Activated T-helper 1 cell treated with anti-CD3 and anti-CD28 coated beads, Interleukin-2, amount 50 U/mL, for 16 hours (primary cell): ENCODE measurements at regions not wholly inside any gene's neighbourhood (a gene's known extent, or its start where the extent isn't known, plus 50 kb on each side); places are given as distances from the start of the nearest gene placed in this dataset.

ENCODE experiments used
- DNase-seq, 2 donors: peaks; one replicate each; pipeline ENCODE4 v3.0.0-alpha.2; 2020; ENCODE audit warnings: low read depth in 1 of 2, low spot score in 1 of 2

DNA sequence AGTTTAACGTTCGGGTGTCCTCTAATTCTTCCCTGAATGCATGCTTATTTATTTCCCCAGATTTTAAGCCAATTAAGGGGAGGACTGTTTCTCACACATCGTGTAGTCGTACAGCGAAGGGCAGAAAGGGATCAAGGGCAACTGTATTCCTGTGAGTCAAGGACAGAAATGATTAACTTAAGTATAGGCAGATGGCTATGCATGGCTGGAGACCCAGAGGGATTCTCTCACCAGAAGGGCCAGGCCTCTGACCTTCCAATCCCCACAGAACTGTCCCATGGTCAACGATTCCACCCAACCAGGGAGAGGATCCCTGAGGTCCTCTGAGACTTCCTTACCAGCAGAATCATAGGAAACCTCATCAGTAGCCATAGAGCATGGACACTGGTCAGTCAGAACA, 161.8 kb upstream of the MAP1B start:
- no peak for DNase-seq

DNA sequence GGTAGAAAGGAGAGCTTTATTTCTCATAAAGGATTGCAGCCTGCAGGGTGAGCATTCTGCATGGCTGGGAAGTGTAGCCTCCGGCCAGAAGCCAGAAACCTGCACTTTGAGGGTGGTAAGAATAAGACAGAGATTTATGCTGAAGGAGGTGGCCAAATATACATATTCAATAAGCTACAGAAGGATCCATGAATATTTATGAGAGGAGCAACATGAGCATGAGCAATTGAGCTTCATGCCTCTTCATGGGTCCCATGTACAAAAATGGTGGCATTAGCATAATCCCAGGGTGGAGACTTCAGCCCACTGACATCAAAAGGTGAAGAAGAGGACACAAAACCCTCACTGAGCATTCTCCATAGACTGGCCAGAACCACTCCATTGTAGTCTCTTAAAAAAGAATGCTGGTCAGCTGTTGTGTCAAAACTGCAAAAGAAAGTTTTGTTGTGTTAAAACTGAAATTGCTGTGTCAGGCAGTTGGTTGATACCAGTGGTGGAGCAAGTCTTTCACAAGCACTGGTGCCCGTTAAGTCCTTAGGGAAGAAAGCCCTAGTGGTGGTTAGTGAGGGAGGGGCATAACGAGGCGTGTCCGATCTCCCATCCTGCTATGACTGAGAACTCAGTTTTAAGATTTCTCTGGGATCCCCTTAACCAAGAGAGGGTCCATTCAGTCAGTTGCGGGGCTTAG, 160.8 kb upstream of the MAP1B start:
- DNase-seq = no peak

DNA sequence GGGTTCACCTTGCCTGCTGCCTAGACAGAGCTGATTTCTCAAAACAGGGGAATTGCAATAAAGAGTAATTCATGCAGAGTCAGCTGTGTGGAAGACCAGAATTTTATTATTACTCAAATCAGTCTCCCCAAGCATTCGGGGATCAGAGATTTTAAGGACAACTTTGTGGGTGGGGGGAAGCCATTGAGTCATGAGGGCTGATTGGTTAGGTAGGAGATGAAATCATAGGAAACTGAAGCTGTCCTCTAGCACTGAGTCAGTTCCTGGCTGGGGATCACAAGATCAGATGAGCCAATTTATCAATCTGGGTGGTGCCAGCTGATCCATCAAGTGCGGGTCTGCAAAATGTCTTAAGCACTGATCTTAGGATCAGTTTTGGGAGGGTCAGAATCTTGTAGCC, 159.1 kb upstream of the MAP1B start:
- DNase-seq = no peak

DNA sequence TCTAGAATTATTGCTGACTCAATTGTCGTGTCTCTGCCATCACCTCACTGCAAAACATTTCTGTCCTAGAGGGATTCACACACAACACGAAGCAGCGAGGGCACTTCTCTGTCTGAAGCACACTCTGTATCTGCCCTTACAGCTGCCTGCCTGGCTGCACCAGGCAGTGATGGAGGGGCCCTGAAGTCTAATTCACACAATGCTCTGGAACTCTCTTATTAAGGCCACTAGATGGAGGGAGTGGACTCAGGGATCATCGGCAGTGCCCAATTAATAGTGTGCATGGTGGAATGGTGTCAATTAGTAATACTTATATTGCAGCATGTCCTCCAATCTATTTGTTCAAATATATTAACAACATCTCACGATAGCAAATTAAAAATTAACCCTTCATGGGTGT, 157.5 kb upstream of the MAP1B start:
- DNase-seq = no peak

DNA sequence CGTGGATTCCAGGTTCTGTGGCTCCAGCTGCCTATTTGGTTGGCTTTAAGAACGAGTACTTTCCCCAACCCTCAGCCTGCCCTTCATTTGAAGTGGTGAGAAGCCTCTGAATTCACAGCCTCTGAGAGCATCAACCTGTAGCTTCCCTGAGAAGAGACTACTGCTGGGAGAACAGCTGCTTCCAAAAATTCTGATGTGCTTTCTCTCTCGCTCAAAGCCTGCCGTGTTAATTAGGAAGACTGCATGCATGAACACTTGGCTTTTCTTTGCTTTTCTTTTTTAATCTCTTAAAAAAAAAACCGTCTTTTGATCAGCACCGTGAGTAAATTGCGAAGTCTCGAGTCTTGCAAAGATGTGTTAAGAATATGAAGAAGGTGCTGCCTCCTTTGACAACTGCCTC, 153.4 kb upstream of the MAP1B start:
- DNase-seq = no peak

DNA sequence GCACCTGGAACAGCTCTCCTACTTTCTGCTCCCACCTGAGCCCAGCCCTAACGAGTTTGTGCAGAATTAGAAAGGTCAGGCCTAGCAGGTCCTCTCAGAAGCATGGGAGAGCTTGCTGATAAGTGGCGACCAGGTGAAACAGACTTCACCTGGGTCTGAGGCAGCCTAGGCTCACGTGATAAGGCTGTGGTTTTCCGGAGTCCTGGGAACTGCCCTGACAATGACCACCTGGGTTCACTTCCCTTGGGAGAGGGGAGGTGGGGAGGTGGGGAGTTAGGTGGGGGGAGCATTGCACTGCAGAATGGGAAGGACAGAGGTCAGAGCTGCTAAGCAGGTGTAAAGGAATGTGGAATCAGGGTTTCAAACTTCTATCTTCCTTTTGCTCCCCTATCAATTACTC, 152.9 kb upstream of the MAP1B start:
- no peak for DNase-seq

DNA sequence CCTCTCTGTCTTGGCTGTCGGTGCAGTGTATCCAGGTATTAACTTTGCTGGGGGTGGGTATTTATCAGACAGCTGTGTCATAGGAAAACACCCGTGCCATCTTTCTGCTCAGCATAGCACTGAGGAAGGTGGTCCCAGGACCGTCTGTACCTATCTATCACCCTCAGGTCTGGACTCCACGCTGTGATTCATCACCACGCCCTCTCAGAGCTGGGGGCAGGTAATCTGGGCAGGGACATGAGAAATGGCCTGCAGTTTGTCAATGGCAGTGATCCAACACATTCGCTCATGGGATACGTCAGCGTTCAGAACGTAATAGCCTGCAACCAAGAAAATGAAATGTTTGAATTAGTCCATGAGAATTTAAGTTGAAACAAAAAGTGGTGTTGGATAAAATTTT, 151.6 kb upstream of the MAP1B start:
- DNase-seq = no peak

DNA sequence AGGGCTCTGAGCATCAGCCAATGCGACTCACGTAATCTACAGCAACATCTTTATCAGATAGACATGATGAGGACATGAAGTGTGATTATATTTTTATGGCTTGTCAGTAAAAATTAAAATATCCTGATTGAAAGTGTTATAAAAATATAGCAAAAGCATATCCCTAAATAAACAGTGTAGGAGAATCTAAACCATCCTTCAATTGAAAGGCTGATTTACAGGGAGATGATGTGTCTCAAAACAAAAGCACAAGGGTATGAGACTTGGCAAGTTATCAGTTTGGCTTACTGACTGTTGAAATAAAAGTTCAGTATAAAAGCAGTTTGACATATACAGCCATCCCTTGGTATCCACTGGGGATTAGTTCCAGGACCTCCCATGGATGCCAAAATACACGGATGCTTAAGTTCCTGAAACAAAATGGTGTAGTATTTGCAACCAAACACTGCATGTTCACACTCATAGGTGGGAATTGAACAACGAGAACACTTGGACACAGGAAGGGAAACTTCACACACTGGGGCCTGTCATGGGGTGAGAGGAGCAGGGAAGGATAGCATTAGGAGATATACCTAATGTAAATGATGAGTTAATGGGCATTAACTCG, 149.9 kb upstream of the MAP1B start:
- no peak for DNase-seq

DNA sequence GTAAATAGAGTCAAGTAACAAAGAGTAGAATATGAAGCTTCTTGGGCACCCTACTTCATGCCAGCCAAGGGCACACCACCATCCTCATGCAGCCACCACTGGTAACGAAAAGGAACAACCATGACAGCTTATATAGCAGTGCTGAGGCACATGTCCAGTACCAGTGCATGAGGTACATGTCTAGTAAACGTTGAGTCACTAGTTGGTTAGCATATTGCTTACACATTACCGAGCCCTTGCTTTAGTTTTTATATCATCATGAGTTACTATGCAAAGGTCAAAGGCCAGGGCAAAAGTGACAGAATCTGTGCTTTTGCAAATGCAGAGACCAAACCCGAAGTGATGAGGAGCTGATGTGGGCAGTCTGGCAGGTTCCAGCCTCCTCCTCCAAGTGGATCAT, 147.1 kb upstream of the MAP1B start:
- DNase-seq = no peak

DNA sequence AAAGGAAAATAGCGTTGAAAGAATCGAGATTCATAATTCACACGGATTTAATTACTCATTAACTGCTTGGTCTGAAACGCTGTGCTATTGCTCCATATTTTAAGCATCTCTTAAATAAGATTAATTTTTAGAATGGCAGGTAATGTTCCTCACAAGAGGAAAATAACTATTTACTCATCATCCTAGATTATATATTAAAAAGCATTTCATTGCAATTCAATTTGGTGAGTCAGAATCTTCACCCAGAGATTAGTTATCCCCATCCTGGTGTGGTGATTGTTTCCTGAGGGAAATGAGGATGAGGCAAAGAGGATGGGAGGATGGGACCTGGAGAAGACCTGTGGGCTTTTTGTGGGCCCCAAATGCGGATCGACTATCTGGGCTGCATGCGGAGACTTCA, 145.5 kb upstream of the MAP1B start:
- no peak for DNase-seq

DNA sequence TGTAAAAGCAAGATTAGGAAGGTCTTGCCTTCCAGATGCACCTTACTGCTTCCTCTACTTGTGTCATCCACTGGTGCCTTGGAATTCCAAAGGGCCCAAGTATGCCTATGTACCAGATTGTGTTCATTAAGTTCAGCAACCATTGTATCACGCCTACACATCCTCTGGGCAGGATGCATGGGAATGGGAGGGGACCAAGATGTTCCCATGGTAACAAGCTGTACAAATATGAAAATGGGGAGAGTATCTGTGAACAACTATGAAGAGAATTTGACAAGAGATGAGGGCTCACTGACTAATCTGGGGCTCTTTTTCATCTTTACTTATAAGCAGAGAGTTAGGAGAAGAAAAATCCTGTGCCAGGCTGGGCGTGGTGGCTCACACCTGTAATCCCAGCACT, 137.8 kb upstream of the MAP1B start:
- no peak for DNase-seq

DNA sequence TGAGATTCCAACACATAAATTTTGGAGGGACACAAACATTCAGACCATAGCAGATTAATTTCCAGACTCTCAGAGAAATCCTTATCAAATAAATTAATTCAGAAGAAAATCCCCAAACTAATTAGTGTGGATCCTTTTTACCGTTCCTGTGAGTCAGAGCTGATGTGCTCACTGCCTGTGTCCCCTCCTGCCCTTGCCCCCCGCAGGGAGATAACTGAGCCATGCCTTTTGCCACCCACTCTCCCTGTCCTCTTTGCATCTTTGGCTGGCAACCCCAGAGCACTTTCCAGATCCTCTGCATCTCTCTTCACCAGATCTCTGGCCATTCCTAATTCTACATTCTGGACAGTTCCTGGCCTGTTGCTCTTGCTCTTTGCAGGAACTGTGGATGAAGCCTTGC, 135.4 kb upstream of the MAP1B start:
- no peak for DNase-seq

DNA sequence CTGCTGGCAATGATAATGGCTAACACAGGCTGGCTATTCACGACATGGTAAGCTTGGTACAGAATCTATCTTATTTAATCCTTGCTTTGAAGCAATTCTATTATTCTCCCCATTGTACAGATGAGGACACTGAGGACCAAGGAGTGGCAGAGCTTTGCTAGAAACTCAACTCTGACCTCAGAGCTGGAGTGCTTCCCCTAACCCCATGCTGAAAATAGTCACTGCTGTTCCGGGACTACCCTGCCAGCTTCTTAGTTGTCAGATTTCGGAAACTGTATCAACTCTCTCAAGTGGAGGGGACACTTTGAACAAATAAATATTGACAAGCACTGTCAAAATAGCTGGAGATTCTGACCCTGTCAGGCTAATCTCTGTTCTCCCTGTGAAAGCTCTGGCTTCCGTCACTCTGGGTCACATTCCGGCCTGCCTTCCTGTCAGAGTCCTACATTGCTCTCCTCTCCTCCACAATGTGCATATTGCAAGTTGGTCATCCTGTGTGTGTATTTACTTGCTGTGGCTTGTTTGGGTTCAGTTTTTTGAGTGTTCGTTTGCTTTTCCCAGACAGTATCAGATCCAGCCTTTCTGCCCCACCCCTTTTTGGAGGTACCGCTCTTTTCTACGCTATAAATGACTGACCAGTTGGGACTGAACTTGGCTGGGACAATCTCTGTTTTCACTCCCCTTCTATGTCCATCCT, 134.3 kb upstream of the MAP1B start:
- no peak for DNase-seq

DNA sequence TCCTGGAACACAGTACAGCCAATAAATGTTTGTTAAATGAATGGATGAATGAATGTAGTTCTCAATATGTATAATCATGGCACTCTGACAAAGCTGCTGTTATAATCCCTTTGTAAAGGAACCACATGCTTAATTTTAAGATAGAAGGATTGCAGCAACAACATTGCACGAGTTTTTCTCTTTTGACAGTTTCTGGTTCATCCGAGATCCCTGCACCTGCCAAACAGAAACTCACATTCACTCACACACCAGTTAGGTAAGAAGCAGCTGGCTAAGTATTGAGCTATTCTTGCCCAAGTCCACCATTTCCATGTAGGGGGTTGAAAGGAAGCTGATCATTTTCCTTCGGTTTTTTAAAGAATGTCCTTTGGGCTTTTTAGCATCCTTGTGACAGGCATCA, 133.7 kb upstream of the MAP1B start:
- DNase-seq = no peak

DNA sequence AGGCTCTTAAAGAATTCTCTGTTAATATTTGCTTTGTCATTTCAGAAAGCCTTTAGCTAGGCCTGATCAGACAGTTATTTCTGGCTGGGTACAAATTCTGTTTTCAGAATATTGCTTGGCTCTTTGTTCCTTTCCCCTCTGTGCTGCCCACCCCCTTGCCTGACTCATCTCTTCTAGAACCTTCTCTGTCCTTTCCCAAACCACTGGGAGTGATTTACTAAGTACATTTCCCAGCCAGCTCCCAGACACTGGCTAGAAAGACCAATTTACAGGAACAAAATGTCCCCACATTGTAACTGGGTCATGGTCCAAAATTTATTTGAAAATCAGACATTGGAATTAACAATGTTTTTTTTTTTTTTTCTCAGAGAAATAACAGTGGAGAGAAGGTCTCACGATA, 133.1 kb upstream of the MAP1B start:
- no peak for DNase-seq

DNA sequence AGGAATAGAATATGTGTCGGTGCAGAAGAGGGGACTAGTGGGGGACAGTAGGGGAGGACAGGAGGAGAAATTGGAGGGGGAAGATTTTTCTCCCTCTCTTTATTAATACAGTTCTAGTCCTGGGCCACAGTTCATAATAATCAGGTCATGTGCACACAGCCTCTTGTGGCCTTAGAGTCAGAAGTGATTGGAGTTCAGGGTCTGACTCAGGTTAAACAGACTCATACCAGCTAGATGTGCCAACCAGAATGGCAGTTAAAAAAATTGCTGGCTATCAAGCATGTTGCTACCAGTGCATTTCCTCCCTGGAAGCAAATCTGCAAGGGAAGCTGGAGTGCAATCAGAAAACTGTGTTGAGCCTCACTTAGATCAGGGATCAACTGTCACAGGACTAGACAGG, 132.7 kb upstream of the MAP1B start:
- no peak for DNase-seq

DNA sequence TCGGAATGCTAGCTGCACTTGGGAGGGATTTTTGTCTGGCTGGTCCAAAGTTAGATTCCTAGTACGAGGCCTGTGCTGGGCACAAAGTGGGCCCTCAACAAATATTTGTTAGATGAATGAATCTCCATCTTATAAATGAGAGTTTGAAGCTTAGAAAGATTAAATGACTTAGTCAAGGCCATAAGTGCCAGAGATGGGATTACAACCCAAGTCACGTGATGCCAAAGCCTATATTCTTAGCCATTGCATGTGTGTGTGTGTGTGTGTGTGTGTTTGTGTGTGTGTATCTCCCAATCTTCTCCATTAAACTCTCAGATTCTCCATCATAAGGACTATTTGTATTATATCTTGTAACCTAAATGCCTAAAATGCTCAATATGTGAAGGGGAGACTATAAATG, 130.8 kb upstream of the MAP1B start:
- no peak for DNase-seq

DNA sequence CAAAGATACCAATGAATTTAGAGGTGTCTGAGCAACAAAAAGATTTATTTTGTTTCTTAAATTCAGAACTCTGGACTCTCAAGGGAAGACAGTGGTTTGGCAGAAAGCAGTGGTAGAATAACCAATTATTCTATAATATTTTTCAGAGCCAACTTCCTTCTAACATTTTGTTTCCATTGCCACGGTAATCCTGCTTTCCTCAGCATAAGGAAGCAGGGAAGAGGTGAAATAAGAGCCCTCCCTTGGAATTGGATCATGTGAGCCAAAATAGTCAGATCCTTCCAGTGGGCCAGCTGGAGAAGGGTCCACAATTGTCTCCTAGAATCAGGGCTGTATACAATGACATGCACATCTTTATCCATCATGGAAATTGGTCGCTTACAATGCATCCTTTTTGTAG, 130.0 kb upstream of the MAP1B start:
- DNase-seq = no peak

DNA sequence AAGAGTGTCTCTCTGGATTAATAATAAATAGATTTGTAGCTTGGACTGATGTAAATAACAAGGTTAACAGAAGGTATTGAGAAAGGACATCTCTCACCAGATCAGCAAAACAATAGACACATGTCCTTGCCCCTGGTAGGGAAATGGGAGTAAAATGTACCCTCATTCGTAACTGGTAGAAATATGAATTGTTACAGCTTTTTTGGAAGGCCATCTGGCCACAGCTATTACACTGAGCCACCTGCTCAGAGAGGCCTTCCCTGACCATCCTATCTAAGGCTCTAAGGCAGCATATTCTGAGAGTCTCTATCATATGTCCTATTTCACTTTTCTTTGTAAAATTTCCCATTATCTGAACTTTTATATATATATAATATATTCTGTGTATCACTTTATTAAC, 129.1 kb upstream of the MAP1B start:
- DNase-seq = no peak

DNA sequence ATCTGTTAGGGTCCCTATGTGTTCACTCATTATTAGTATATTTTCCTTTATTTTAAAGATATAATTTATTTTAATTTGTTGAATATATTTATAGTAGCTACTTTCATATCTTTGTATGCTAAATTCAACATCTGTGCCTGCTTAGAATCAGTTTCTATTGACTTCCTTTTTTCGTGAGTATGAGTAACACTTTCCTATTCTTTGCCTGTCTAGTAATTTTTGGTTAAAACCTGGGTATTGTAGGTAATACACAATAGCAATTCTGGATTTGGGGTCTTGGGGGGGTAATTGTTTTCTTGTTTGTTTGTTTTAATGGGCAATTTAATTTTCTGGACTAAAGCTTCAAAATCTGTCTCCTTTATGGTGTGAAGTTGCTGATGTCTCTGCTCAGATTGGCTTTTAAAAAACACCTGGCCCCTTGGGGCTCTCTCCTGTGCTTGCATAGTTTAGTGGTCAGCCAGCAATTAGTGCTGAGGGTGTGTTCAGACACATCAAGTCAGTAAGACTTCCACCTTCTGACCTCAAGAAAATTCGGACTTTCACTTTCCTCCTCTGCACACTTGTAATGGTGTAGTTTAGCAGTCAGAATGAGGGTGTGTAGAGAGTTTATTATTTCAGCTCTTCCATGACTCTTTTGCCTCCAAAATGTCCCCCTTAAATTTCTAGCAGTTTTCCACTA, 124.4 kb upstream of the MAP1B start:
- DNase-seq = no peak

DNA sequence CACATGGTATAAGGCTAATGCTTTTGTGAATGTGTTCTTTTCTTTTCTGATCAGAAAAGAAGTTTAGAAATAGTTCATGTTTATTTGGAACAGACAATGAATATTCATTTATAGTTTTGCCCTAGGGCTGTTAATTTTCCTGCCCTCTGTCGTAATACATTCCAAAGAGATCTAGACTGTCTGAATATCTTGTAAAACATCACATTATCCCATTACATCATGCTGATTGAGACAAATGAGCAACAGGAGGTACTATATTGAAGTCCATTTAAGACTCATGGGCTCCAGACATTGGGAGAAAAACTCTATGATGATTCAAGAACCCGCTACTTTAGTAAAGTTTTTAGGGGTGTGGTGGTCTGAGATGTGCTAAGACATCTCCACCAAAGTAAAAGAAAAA, 121.2 kb upstream of the MAP1B start:
- DNase-seq = no peak

DNA sequence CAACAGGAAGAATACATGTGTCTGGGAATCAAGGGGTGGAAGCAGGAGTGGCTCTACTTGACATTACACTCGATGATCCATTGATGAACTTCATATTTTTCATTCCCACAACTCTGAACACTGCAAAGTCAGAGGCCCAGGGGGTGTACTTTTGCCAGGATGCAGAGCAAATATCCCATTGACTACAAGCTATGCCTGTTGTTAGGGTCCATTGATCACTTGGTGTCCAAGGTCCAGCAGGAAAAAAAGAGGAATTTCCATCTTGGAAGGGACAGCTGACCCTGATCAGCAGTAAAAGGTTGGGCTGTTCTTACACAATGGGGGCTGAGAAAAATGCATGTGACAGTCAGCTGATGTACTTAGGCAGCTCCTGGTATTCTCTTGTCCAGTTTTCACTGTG, 118.5 kb upstream of the MAP1B start:
- no peak for DNase-seq
